ENCODE measurements at regions not wholly inside any gene's neighbourhood (a gene's known extent, or its start where the extent isn't known, plus 50 kb on each side); places are given as distances from the start of the nearest gene placed in this dataset.

DNA sequence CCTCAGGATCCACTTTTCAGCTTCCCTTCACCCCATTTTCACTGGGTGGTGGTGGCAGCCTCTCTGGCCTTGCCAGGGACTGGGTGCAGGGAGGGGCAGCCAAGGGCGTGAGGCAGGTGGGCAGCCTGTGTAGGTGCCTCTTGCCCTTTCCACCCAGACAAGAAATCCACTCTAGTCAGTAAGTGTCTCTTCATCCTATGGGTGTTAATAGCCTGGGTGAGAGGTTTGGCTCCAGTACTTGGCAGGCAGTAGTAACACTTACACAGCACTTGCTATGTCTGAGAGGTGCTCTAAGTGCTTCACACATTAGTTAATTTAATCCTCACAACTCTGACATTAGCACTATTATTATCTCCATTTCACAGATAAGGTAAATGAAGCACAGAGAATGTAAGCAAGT, 171.9 kb downstream of the EMP1 start:
- Histone ChIP-seq H3K27me3 (ENCODE audit: low read length) (no peaks in the 10 kb centered on the region), H3K9me2 (replicated peaks; ENCODE audit: low read length) (no peaks in the 10 kb centered on the region), H3K79me2 (ENCODE audit: low read length) (no peaks in the 10 kb centered on the region), H3K9me3 (ENCODE audit: low read length) (no peaks in the 10 kb centered on the region), H3K36me3 (ENCODE audit: low read depth, low read length) (no peaks in the 10 kb centered on the region), H3K4me2 (ENCODE audit: low read length) (no peak overlapping the region), H3K4me1 (ENCODE audit: insufficient read depth, low read length) (peaks cover 9% of the 10 kb centered on the region; the same call in 1 of the 2 replicates), H4K20me1 (ENCODE audit: low read length) (no peaks in the 10 kb centered on the region), H3K4me3 (ENCODE audit: low read length) (no peak overlapping the region), H3K27ac (ENCODE audit: low read length) (no peak overlapping the region), H2AFZ (ENCODE audit: low read length) (no peak overlapping the region), H3F3A (ENCODE audit: low read length, unreplicated experiment) (no peaks in the 10 kb centered on the region), H3K9ac (ENCODE audit: low read length) (no peak overlapping the region)
- ATAC-seq: no peak
- POLR2A ChIA-PET (ENCODE audit: unreplicated experiment): no interaction called here
- TF ChIP-seq CTCF (conservative IDR thresholded peaks at IDR 0.05; ENCODE audit: low read depth, low read length): no peak
- no peak for TF ChIP-seq EZH2phosphoT487 (IDR thresholded peaks at IDR 0.05; ENCODE audit: borderline replicate concordance, low read length)
- TF ChIP-seq EZH2 (IDR thresholded peaks at IDR 0.05; ENCODE audit: low read length, unreplicated experiment): no peak
- CTCF ChIA-PET: interaction anchor here (0.6 kb wide), 1 partner anchor 113 kb away, joined by 3 read pairs; no protein-coding TSS in a partner anchor
- intact Hi-C loops (cut with micrococcal nuclease): no loop called here
- no TSS peak for BruUV-seq (replicated peaks)
- no peak for DNase-seq

DNA sequence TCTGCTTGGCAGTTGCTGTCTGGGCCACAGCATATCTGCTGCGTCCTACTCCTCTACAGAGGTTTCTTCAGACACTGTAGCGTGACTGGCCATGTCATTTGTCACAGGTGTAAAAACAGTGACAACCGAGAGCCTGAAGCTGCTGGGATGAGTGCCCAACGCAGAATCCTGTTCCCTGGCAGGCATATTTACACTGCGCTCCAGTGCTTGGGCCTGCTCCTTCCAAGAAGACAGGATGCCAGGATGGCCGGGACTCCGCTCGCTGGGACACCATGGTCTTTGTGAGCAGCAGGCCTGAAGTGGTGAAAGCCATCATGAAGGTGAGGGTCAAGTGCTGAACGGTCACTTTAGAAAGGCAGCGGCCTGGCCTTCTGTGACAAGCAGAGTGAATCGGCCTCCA, 171.4 kb downstream of the EMP1 start:
- CTCF ChIA-PET: interaction anchor here (0.6 kb wide), 1 partner anchor 112 kb away, joined by 3 read pairs; no protein-coding TSS in a partner anchor
- no peak overlapping the region for H2AFZ ChIP-seq (ENCODE audit: low read length)
- H3K9ac ChIP-seq (ENCODE audit: low read length): no peak overlapping the region
- H3F3A ChIP-seq (ENCODE audit: low read length, unreplicated experiment): no peaks in the 10 kb centered on the region
- no peak overlapping the region for H3K4me2 ChIP-seq (ENCODE audit: low read length)
- no peaks in the 10 kb centered on the region for H3K9me3 ChIP-seq (ENCODE audit: low read length)
- H3K36me3 ChIP-seq (ENCODE audit: low read depth, low read length): no peaks in the 10 kb centered on the region
- no TSS peak for BruUV-seq (replicated peaks)
- H3K4me1 ChIP-seq (ENCODE audit: insufficient read depth, low read length): peaks cover 9% of the 10 kb centered on the region; the same call in 1 of the 2 replicates
- H3K27ac ChIP-seq (ENCODE audit: low read length): no peak overlapping the region
- H3K4me3 ChIP-seq (ENCODE audit: low read length): no peak overlapping the region
- DNase-seq (no peak), ATAC-seq (no peak)
- TF ChIP-seq EZH2 (IDR thresholded peaks at IDR 0.05; ENCODE audit: low read length, unreplicated experiment): no peak
- no peaks in the 10 kb centered on the region for H3K79me2 ChIP-seq (ENCODE audit: low read length)
- H4K20me1 ChIP-seq (ENCODE audit: low read length): no peaks in the 10 kb centered on the region
- H3K9me2 ChIP-seq (replicated peaks; ENCODE audit: low read length): no peaks in the 10 kb centered on the region
- no peaks in the 10 kb centered on the region for H3K27me3 ChIP-seq (ENCODE audit: low read length)
- intact Hi-C loops (cut with micrococcal nuclease): no loop called here
- POLR2A ChIA-PET (ENCODE audit: unreplicated experiment): no interaction called here

- Histone ChIP-seq H3K9me2 (replicated peaks; ENCODE audit: low read length) (no peaks in the 10 kb centered on the region), H3K27ac (ENCODE audit: low read length) (no peak overlapping the region), H3K9me3 (ENCODE audit: low read length) (no peaks in the 10 kb centered on the region), H3K27me3 (ENCODE audit: low read length) (no peaks in the 10 kb centered on the region), H3K79me2 (ENCODE audit: low read length) (no peaks in the 10 kb centered on the region), H3K4me2 (ENCODE audit: low read length) (no peak overlapping the region), H3K4me3 (ENCODE audit: low read length) (no peak overlapping the region), H3K9ac (ENCODE audit: low read length) (no peak overlapping the region), H2AFZ (ENCODE audit: low read length) (no peak overlapping the region), H4K20me1 (ENCODE audit: low read length) (no peaks in the 10 kb centered on the region), H3K36me3 (ENCODE audit: low read depth, low read length) (no peaks in the 10 kb centered on the region), H3F3A (ENCODE audit: low read length, unreplicated experiment) (no peaks in the 10 kb centered on the region), H3K4me1 (ENCODE audit: insufficient read depth, low read length) (peaks cover 3% of the 10 kb centered on the region; the same call in 1 of the 2 replicates)
- ChIA-PET POLR2A (ENCODE audit: unreplicated experiment) (no interaction called here), CTCF (no interaction called here)
- intact Hi-C loops (cut with micrococcal nuclease): no loop called here
- no TSS peak for BruUV-seq (replicated peaks)
- ATAC-seq: no peak
- no peak for TF ChIP-seq EZH2phosphoT487 (IDR thresholded peaks at IDR 0.05; ENCODE audit: borderline replicate concordance, low read length)
- TF ChIP-seq CTCF (conservative IDR thresholded peaks at IDR 0.05; ENCODE audit: low read depth, low read length): no peak
- no peak for TF ChIP-seq EZH2 (IDR thresholded peaks at IDR 0.05; ENCODE audit: low read length, unreplicated experiment)
- no peak for DNase-seq
These were observed 169.3 kb downstream of the EMP1 start for GRCh38 chr12:13365748-13366366.
